K562 (cell line): ENCODE measurements at regions not wholly inside any gene's neighbourhood (a gene's known extent, or its start where the extent isn't known, plus 50 kb on each side); places are given as distances from the start of the nearest gene placed in this dataset.

Experiments used
- ATAC-seq: fragments of 200-7000 bp; cut with Tn5 transposase; 3 replicates; pipeline ENCODE4 v1.9.1; 2020; ENCODE audit warnings: moderate library complexity
- BruUV-seq: library from RNA; stranded (reverse); fragments of 400-500 nt; replicated peaks from 2 replicates; lab custom pipeline; 2021; lab: Mats Ljungman, UMichigan
- CTCF ChIA-PET: fragments of 300-600 bp; formaldehyde crosslinking; extraction: SDS; loops from one replicate; lab custom pipeline; 2021; ENCODE audit warnings: low intra/inter-chr PET ratio; lab: Yijun Ruan, JAX
- POLR2A ChIA-PET: fragments of 300-600, 350-650 bp; sonication (Branson Sonifier 250); formaldehyde crosslinking; extraction: SDS; loops from one replicate; lab custom pipeline; 2021; ENCODE audit warnings: antibody characterized with exemption, inconsistent platforms; lab: Yijun Ruan, JAX
- DNase-seq, 4 experiments: peaks; one replicate each; pipeline versions ENCODE4 v3.0.0 to v3.0.0-alpha.2; 2011 to 2018; ENCODE audit warnings: low spot score in 3 of 4, mixed read lengths in 3 of 4; ENCODE audit errors: extremely low read depth in 1 of 4
- FAIRE-seq: peaks from 2 replicates; lab custom pipeline; 2011; peaks lifted over from hg19 to GRCh38; lab: Jason Lieb, UNC
- H2AFZ ChIP-seq: 2 replicates; pipeline ENCODE4 v1.6.0; 2011; ENCODE audit warnings: low read depth, low read length, control low read depth, inconsistent platforms
- H3K27ac ChIP-seq: fragments of 200-600 bp; 3 replicates; pipeline ENCODE4 v1.8.0; 2011; ENCODE audit warnings: low read depth, mild to moderate bottlenecking, control low read depth, inconsistent platforms, low read length, moderate library complexity, mixed read lengths; ENCODE audit errors: extremely low read depth
- H3K27me3 ChIP-seq, 2 experiments: fragments of 300-600 bp in 1 of 2; 2 replicates in 1 of 2; 3 replicates in 1 of 2; pipeline versions ENCODE4 v1.6.0 to v1.8.0; 2011; ENCODE audit warnings: inconsistent platforms in 2 of 2, low read length in 2 of 2, mild to moderate bottlenecking in 1 of 2, mixed read lengths in 1 of 2, moderate library complexity in 1 of 2; ENCODE audit not compliant: control insufficient read depth in 2 of 2, insufficient read depth in 2 of 2
- H3K36me3 ChIP-seq: fragments of 300-600 bp; 3 replicates; pipeline ENCODE4 v1.8.0; 2011; ENCODE audit warnings: mild to moderate bottlenecking, low read length, inconsistent platforms; ENCODE audit not compliant: control insufficient read depth, insufficient read depth
- H3K4me1 ChIP-seq, 2 experiments: fragments of 200-600 bp in 1 of 2; replicated peaks in 1 of 2; 2 replicates in 1 of 2; 3 replicates in 1 of 2; pipeline versions ENCODE4 v1.5.1 to v1.8.0; 2011; ENCODE audit warnings: inconsistent platforms in 2 of 2, low read length in 2 of 2, mild to moderate bottlenecking in 1 of 2, mixed read lengths in 1 of 2, moderate library complexity in 1 of 2; ENCODE audit not compliant: control insufficient read depth in 2 of 2, insufficient read depth in 2 of 2
- H3K4me2 ChIP-seq: 2 replicates; pipeline ENCODE4 v1.6.1; 2011; ENCODE audit warnings: low read length, control low read depth, inconsistent platforms, mixed read lengths; ENCODE audit not compliant: insufficient read depth
- H3K4me3 ChIP-seq: fragments of 200-600 bp; sonication (generic), shearing (Covaris generic); 2 replicates; pipeline ENCODE4 v1.5.1; 2016; ENCODE audit warnings: control low read depth, inconsistent platforms
- H3K79me2 ChIP-seq: fragments of 200-600 bp; 3 replicates; pipeline ENCODE4 v1.8.0; 2011; ENCODE audit warnings: low read length, inconsistent platforms; ENCODE audit not compliant: control insufficient read depth, insufficient read depth
- H3K9ac ChIP-seq, 2 experiments: 2 replicates each; pipeline versions ENCODE4 v1.6.0 to v1.6.1; 2011; ENCODE audit warnings: low read depth in 2 of 2, low read length in 2 of 2, control low read depth in 1 of 2, inconsistent platforms in 1 of 2, mild to moderate bottlenecking in 1 of 2, mixed read lengths in 1 of 2; ENCODE audit not compliant: insufficient read depth in 1 of 2
- H3K9me1 ChIP-seq: one replicate; pipeline ENCODE4 v1.6.0; 2011; ENCODE audit warnings: inconsistent platforms, mild to moderate bottlenecking, low read length, moderate library complexity; ENCODE audit not compliant: control insufficient read depth, insufficient read depth
- H3K9me3 ChIP-seq: replicated peaks from 2 replicates; pipeline ENCODE4 v1.5.1; 2011; ENCODE audit warnings: low read depth, low read length, inconsistent platforms; ENCODE audit not compliant: control insufficient read depth, insufficient read depth
- H4K20me1 ChIP-seq: replicated peaks from 2 replicates; pipeline ENCODE4 v1.6.1; 2011; ENCODE audit warnings: low read length, inconsistent platforms, mixed read lengths; ENCODE audit not compliant: control insufficient read depth, insufficient read depth
- CREBBP ChIP-seq: IDR thresholded peaks from one replicate; pipeline ENCODE4 v1.6.1; 2012; ENCODE audit warnings: low read depth, mild to moderate bottlenecking, control low read depth, inconsistent platforms, low read length
- MTA1 ChIP-seq: fragments of 450-650 bp; IDR thresholded peaks from 2 replicates; pipeline ENCODE4 v1.6.1; 2017; ENCODE audit warnings: borderline replicate concordance
- SIN3B ChIP-seq: fragments of 450-650 bp; IDR thresholded peaks from 2 replicates; pipeline ENCODE4 v1.6.1; 2017; ENCODE audit warnings: low read depth, mild to moderate bottlenecking, moderate library complexity
- ZNF589 ChIP-seq: fragments of 200-800 bp; sonication (Bioruptor generic); IDR thresholded peaks from 2 replicates; pipeline ENCODE4 v1.6.1; 2016; ENCODE audit warnings: low read depth, missing genetic modification characterization, missing compliant biosample characterization
- ZNF644 ChIP-seq: fragments of 200-800 bp; sonication (Bioruptor generic); IDR thresholded peaks from 2 replicates; pipeline ENCODE4 v1.6.1; 2016; ENCODE audit warnings: low read depth, missing genetic modification characterization, missing compliant biosample characterization
- WGBS: fragments of 100-300 bp; shearing (Covaris generic); methylation state at CpG from one replicate; pipeline ENCODE4 v1.1.6; 2016; ENCODE audit warnings: low coverage, mixed read lengths; ENCODE audit not compliant: insufficient coverage; ENCODE audit errors: missing lambda C conversion rate; 5-methylcytosine and 5-hydroxymethylcytosine counted together
- in situ Hi-C: fragments of 300-500 bp; cut with MboI; formaldehyde crosslinking; loops from 4 replicates; pipeline ENCODE4 v1.15.0; 2018; ENCODE audit warnings: inconsistent platforms, mixed read lengths
- intact Hi-C: fragments of 100-400 bp; cut with micrococcal nuclease; formaldehyde crosslinking; loops from 2 replicates; pipeline ENCODE4 v1.14.2; 2022
- TF ChIP-seq, protein P1 (sequence below): fragments of 250-450 bp; sonication (Bioruptor Pico); IDR thresholded peaks from 2 replicates; pipeline ENCODE4 v1.5.1; 2021; ENCODE audit warnings: mild to moderate bottlenecking
- TF ChIP-seq, protein P2 (sequence below), 2 experiments: fragments of 450-650 bp; IDR thresholded peaks; 2 replicates each; pipeline ENCODE4 v1.6.1; 2016; ENCODE audit warnings: mild to moderate bottlenecking in 2 of 2, borderline replicate concordance in 1 of 2, low read depth in 1 of 2, moderate library complexity in 1 of 2

DNA sequence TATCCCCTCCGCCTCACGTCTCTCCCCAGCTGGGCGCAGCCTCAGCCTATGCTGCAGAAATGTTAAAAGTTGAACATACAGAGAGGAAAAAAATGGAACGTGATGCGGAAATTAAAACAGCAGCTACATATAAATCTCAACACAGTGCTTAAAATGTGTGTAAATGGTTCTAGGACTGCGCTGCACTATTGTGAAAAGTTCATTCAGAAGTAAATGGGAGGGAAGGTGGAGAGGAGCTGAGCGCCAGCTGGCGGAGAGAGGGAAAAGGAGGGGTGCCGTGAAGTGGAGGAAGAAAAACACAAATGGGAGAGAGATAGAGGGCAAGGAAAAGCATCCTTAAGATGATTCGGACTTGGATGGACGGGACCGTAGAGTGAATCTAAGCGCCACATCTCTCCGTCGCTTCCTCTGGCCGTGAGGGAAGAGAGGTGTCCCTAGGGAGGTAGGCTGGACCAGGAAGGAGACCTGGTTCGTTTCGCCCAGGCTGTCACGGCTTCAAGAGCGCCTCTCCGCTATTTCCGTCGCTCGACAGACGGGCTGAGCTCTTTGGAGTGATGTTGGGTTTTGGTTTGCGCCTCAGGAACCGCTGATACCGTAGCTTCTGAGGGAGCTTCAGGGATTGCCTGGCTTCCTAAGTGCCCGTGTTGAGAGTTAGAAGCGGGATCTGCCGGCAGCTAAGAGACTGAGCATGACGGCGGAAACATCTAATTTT, 113.7 kb downstream of the TRIM27 start:
- Histone ChIP-seq H3K27ac (no peak overlapping the region; the same call in 2 of the 3 replicates), H3K4me3 (peak overlapping the region; percentile 50), H3K4me2 (peak overlapping the region; percentile 92), H2AFZ (peak overlapping the region; percentile 94), H3K4me1 (peaks cover 9 to 16% of the 10 kb centered on the region in 2 experiments; a peak in 4 of 5 replicates), H3K9ac (peak overlapping the region; percentile 47 to 94), H3K36me3 (no peaks in the 10 kb centered on the region), H4K20me1 (no peaks in the 10 kb centered on the region), H3K9me3 (no peaks in the 10 kb centered on the region), H3K79me2 (no peaks in the 10 kb centered on the region), H3K9me1 (no peaks in the 10 kb centered on the region), H3K27me3 (no peaks in the 10 kb centered on the region)
- intact Hi-C loops = loop anchor here (1.0 to 10.0 kb wide), 5 partner anchors 20 to 315 kb away; no protein-coding TSS in a partner anchor
- POLR2A ChIA-PET = interaction anchor here (0.6 to 2.6 kb wide), 12 partner anchors 14 to 112 kb away, joined by 3 to 13 read pairs (median 4); no protein-coding TSS in a partner anchor
- no TSS peak for BruUV-seq
- DNase-seq (peak in 3 of 4 experiments; percentile 32 to 77 (median 43)), FAIRE-seq (peak; percentile 81), ATAC-seq (peak; percentile 66)
- CTCF ChIA-PET = interaction anchor here (1.0 to 1.6 kb wide), 2 partner anchors 40 to 124 kb away, joined by 3 to 6 read pairs; no protein-coding TSS in a partner anchor
- under 1% methylated on average over 33 of the region's 33 CpGs for WGBS
- in situ Hi-C loops = no loop called here
- TF ChIP-seq ZNF644 (tag) = no peak
- TF ChIP-seq ZNF589 (CRISPR knock-in tag) = no peak
- TF ChIP-seq, protein P1, sequence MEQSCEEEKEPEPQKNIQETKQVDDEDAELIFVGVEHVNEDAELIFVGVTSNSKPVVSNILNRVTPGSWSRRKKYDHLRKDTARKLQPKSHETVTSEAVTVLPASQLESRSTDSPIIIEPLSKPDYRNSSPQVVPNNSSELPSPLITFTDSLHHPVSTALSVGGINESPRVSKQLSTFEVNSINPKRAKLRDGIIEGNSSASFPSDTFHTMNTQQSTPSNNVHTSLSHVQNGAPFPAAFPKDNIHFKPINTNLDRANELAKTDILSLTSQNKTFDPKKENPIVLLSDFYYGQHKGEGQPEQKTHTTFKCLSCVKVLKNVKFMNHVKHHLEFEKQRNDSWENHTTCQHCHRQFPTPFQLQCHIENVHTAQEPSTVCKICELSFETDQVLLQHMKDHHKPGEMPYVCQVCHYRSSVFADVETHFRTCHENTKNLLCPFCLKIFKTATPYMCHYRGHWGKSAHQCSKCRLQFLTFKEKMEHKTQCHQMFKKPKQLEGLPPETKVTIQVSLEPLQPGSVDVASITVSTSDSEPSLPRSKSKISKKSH = no peak
- TF ChIP-seq MTA1 = peak; percentile 77; the same call in 1 of the 2 replicates
- no peak for TF ChIP-seq SIN3B
- TF ChIP-seq, protein P2, sequence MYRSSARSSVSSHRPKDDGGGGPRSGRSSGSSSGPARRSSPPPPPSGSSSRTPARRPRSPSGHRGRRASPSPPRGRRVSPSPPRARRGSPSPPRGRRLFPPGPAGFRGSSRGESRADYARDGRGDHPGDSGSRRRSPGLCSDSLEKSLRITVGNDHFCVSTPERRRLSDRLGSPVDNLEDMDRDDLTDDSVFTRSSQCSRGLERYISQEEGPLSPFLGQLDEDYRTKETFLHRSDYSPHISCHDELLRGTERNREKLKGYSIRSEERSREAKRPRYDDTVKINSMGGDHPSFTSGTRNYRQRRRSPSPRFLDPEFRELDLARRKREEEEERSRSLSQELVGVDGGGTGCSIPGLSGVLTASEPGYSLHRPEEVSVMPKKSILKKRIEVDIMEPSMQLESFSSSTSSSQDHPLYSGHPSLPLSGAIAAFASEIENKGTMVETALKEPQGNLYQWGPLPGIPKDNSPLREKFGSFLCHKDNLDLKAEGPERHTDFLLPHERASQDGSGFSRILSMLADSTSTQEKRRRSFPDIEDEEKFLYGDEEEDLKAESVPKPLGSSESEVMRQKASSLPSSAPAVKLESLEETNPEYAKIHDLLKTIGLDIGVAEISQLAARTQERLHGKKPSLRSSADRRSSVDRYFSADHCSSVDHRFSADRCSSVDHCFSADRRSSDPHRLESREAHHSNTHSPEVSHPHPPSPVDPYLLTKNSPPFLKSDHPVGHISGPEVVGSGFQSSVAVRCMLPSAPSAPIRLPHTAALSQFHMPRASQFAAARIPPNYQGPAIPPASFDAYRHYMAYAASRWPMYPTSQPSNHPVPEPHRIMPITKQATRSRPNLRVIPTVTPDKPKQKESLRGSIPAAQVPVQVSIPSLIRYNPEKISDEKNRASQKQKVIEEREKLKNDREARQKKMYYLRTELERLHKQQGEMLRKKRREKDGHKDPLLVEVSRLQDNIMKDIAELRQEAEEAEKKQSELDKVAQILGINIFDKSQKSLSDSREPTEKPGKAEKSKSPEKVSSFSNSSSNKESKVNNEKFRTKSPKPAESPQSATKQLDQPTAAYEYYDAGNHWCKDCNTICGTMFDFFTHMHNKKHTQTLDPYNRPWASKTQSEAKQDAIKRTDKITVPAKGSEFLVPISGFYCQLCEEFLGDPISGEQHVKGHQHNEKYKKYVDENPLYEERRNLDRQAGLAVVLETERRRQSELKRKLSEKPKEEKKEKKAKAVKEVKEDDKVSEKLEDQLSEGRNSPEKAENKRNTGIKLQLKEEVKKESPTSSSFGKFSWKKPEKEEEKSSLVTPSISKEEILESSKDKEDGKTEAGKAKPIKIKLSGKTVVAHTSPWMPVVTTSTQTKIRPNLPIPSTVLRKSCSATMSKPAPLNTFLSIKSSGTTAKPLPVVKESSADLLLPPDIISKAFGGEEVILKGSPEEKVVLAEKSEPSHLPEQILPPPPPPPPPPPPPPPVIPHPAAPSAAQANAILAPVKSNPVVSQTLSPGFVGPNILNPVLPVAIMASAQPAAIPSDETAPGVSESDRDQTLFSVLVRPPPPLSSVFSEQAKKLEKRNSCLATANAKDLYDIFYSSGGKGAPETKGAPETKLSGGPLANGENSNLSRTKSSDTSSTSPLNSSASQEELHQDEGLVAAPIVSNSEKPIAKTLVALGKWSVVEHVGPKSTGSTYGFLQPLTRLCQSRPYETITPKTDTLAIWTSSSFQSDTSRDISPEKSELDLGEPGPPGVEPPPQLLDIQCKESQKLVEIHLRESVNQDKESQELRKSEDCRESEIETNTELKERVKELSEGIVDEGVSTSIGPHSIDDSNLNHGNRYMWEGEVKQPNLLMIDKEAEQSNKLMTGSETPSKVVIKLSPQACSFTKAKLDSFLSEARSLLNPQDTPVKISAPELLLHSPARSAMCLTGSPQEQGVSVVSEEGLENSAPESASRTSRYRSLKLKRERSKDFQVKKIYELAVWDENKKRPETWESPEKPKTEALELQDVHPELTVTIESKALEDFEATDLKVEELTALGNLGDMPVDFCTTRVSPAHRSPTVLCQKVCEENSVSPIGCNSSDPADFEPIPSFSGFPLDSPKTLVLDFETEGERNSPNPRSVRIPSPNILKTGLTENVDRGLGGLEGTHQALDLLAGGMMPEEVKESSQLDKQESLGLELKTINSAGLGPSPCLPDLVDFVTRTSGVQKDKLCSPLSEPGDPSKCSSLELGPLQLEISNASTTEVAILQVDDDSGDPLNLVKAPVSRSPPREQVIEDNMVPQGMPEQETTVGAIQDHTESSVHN (IDR thresholded peaks at IDR 0.05; ENCODE audit: borderline replicate concordance in 1 of 2, low read depth in 1 of 2) = no peak
- TF ChIP-seq CREBBP = no peak
